HEK293 (cell line): ENCODE measurements at regions not wholly inside any gene's neighbourhood (a gene's known extent, or its start where the extent isn't known, plus 50 kb on each side); places are given as distances from the start of the nearest gene placed in this dataset.
A peak's percentile ranks its signal among the peaks of the same experiment; 100 is the strongest.

Source experiments
- CTCF ChIA-PET: fragments of 350-600 bp; formaldehyde crosslinking; extraction: SDS; loops from one replicate; lab custom pipeline; 2021; ENCODE audit warnings: antibody characterized with exemption; lab: Yijun Ruan, JAX
- POLR2A ChIA-PET: fragments of 300-600 bp; formaldehyde crosslinking; extraction: SDS; loops from one replicate; lab custom pipeline; 2020; ENCODE audit warnings: antibody characterized with exemption, inconsistent platforms; lab: Yijun Ruan, JAX
- H3K27ac ChIP-seq: fragments of 200-500 bp; sonication (Bioruptor generic); 2 replicates; pipeline ENCODE4 v1.5.1; 2014; ENCODE audit warnings: low read depth, low read length, control low read depth, inconsistent platforms; ENCODE audit errors: extremely low read depth
- H3K36me3 ChIP-seq, 2 experiments: fragments of 200-500 bp in 1 of 2; sonication (Bioruptor generic) in 1 of 2; 1 replicate in 1 of 2; 2 replicates in 1 of 2; pipeline ENCODE4 v1.5.1; 2014 to 2017; ENCODE audit warnings: inconsistent platforms in 2 of 2, low read length in 2 of 2; ENCODE audit not compliant: control insufficient read depth in 2 of 2, insufficient read depth in 1 of 2
- H3K4me1 ChIP-seq: fragments of 200-500 bp; sonication (Bioruptor generic); 2 replicates; pipeline ENCODE4 v1.5.1; 2014; ENCODE audit warnings: mild to moderate bottlenecking, low read length, inconsistent platforms; ENCODE audit not compliant: control insufficient read depth, insufficient read depth
- H3K4me3 ChIP-seq: 2 replicates; pipeline ENCODE4 v1.5.1; 2011; ENCODE audit warnings: low read depth, mild to moderate bottlenecking, control low read depth, low read length, moderate library complexity
- H3K9me3 ChIP-seq: fragments of 200-500 bp; sonication (Bioruptor generic); 2 replicates; pipeline ENCODE4 v1.5.1; 2014; ENCODE audit warnings: low read depth, low read length, inconsistent platforms; ENCODE audit not compliant: control insufficient read depth, insufficient read depth
- KLF1 ChIP-seq: fragments of 450-650 bp; formaldehyde crosslinking; IDR thresholded peaks from 2 replicates; pipeline ENCODE4 v1.5.1; 2016; ENCODE audit warnings: missing biosample characterization, missing genetic modification characterization
- KLF10 ChIP-seq: fragments of 450-650 bp; IDR thresholded peaks from 2 replicates; pipeline ENCODE4 v1.5.1; 2018; ENCODE audit warnings: missing biosample characterization, mild to moderate bottlenecking, missing genetic modification characterization
- KLF7 ChIP-seq: fragments of 450-650 bp; formaldehyde crosslinking; IDR thresholded peaks from 2 replicates; pipeline ENCODE4 v1.5.1; 2016; ENCODE audit warnings: missing biosample characterization, missing genetic modification characterization, borderline replicate concordance
- REPIN1 ChIP-seq: fragments of 450-650 bp; formaldehyde crosslinking; IDR thresholded peaks from 2 replicates; pipeline ENCODE4 v1.5.1; 2017; ENCODE audit warnings: missing biosample characterization, missing genetic modification characterization, low read depth
- SETDB1 ChIP-seq: IDR thresholded peaks from one replicate; pipeline ENCODE4 v1.6.1; 2017; ENCODE audit warnings: mild to moderate bottlenecking, low read length, moderate library complexity, mixed read lengths; ENCODE audit not compliant: insufficient read length
- TRIM28 ChIP-seq: IDR thresholded peaks from 2 replicates; pipeline ENCODE4 v1.6.1; 2011; ENCODE audit warnings: low read length, control low read depth, borderline replicate concordance
- ZBTB48 ChIP-seq: fragments of 450-650 bp; formaldehyde crosslinking; IDR thresholded peaks from 2 replicates; pipeline ENCODE4 v1.5.1; 2016; ENCODE audit warnings: missing biosample characterization, missing genetic modification characterization
- ZNF174 ChIP-seq: fragments of 450-650 bp; formaldehyde crosslinking; IDR thresholded peaks from 2 replicates; pipeline ENCODE4 v1.5.0; 2017; ENCODE audit warnings: missing biosample characterization, mild to moderate bottlenecking, missing genetic modification characterization
- ZNF239 ChIP-seq: fragments of 450-650 bp; formaldehyde crosslinking; IDR thresholded peaks from 2 replicates; pipeline ENCODE4 v1.5.1; 2016; ENCODE audit warnings: missing biosample characterization, missing genetic modification characterization
- ZNF341 ChIP-seq: fragments of 450-650 bp; formaldehyde crosslinking; IDR thresholded peaks from 2 replicates; pipeline ENCODE4; 2016; ENCODE audit warnings: low read depth, missing biosample characterization, missing genetic modification characterization
- ZNF585B ChIP-seq: fragments of 450-650 bp; formaldehyde crosslinking; IDR thresholded peaks from 2 replicates; pipeline ENCODE4 v1.5.1; 2016; ENCODE audit warnings: missing biosample characterization, missing genetic modification characterization
- ZNF658 ChIP-seq: fragments of 450-650 bp; formaldehyde crosslinking; IDR thresholded peaks from 2 replicates; pipeline ENCODE4; 2016; ENCODE audit warnings: missing biosample characterization, missing genetic modification characterization
- ZNF664 ChIP-seq: fragments of 450-650 bp; formaldehyde crosslinking; IDR thresholded peaks from 2 replicates; pipeline ENCODE4 v1.5.1; 2016; ENCODE audit warnings: missing biosample characterization, missing genetic modification characterization
- ZNF670 ChIP-seq: fragments of 450-650 bp; formaldehyde crosslinking; IDR thresholded peaks from 2 replicates; pipeline ENCODE4 v1.5.1; 2016; ENCODE audit warnings: missing biosample characterization, missing genetic modification characterization, low read depth
- ZNF843 ChIP-seq: fragments of 450-650 bp; formaldehyde crosslinking; IDR thresholded peaks from 2 replicates; pipeline ENCODE4 v1.5.1; 2016; ENCODE audit warnings: missing biosample characterization, missing genetic modification characterization
- TF ChIP-seq, protein P1 (sequence below): fragments of 450-650 bp; formaldehyde crosslinking; IDR thresholded peaks from 2 replicates; pipeline ENCODE4 v1.5.1; 2017; ENCODE audit warnings: missing biosample characterization, missing genetic modification characterization
- TF ChIP-seq, protein P2 (sequence below): sonication (generic); formaldehyde crosslinking; IDR thresholded peaks from 2 replicates; pipeline ENCODE4 v1.8.1; 2022; ENCODE audit warnings: mild to moderate bottlenecking, moderate library complexity, missing genetic modification reagents
- TF ChIP-seq, protein P3 (sequence below): fragments of 450-650 bp; formaldehyde crosslinking; IDR thresholded peaks from 2 replicates; pipeline ENCODE4 v1.5.1; 2016; ENCODE audit warnings: missing biosample characterization, missing genetic modification characterization

DNA sequence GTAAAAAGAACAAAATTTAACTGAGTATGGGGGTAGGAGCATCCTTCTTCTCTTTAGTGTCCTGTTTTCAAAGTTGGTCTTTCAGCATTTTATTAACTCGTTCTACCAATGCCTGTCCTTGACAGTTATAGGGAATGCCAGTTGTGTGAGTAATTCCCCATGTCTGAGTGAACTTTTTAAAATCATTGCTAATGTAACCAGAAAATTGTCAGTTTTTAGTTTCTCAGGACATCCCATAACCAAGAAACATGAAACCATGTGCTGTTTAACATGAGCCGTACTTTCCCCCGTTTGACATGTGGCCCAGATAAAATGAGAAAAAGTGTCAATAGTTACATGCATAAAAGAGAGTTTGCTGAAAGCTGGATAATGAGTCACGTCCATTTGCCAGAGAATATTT lies 71.4 kb upstream of the ARL4D start:
- Histone ChIP-seq H3K27ac (no peak overlapping the region), H3K36me3 (no peaks in the 10 kb centered on the region), H3K4me3 (no peak overlapping the region), H3K4me1 (no peaks in the 10 kb centered on the region), H3K9me3 (no peaks in the 10 kb centered on the region)
- TF ChIP-seq ZNF239 = no peak
- TF ChIP-seq, protein P1, sequence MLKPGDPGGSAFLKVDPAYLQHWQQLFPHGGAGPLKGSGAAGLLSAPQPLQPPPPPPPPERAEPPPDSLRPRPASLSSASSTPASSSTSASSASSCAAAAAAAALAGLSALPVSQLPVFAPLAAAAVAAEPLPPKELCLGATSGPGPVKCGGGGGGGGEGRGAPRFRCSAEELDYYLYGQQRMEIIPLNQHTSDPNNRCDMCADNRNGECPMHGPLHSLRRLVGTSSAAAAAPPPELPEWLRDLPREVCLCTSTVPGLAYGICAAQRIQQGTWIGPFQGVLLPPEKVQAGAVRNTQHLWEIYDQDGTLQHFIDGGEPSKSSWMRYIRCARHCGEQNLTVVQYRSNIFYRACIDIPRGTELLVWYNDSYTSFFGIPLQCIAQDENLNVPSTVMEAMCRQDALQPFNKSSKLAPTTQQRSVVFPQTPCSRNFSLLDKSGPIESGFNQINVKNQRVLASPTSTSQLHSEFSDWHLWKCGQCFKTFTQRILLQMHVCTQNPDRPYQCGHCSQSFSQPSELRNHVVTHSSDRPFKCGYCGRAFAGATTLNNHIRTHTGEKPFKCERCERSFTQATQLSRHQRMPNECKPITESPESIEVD (tag by site-specific recombination) = peak; percentile 67
- CTCF ChIA-PET = no interaction called here
- POLR2A ChIA-PET = interaction anchor here (0.6 kb wide), 1 partner anchor 13 kb away, joined by 5 read pairs; no protein-coding TSS in a partner anchor

DNA sequence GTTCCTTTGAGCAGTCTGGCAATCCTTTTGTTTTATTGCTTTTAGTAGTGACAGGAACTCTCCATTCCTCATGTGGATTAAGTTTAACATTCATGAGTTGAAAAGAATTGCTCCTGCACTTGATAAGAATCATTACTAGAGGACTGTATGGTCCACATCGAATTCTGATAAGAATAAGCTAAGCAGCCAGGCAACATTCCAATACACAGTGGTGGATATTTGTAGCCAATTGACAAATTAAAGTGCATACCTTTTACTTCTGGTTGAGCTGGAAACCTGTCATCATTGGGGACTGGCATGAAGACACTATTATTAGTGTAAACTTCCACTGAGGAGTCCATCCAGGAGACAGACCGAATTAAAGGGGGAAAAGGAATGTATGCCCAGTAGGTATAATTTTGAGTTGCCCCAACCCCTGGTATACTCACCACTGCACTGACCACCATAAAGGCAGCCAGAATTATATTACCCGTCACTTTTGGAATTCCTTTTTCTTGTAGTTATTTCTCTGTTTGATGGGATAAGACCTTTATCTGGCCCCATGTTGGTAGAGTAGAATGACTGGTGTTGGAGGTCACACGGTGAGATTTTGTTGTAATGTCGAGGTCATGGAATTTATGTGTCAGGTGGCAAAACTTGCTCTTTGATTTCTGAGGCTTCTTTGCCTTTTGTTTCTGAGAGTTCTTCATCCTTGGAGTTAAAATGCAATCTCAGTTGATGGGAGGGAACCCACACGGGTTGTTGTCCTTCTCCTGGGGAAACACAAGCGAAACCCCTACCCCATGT lies 72.1 kb upstream of the ARL4D start:
- Histone ChIP-seq H3K4me3 (no peak overlapping the region), H3K4me1 (no peaks in the 10 kb centered on the region), H3K27ac (no peak overlapping the region), H3K36me3 (no peaks in the 10 kb centered on the region), H3K9me3 (no peaks in the 10 kb centered on the region)
- ChIA-PET CTCF (interaction anchor here (0.9 to 1.3 kb wide), 3 partner anchors 8 to 30 kb away, joined by 3 to 5 read pairs (median 5); no protein-coding TSS in a partner anchor), POLR2A (interaction anchor here (1.3 kb wide), 1 partner anchor 41 kb away, joined by 5 read pairs; no protein-coding TSS in a partner anchor)
- no peak for TF ChIP-seq KLF1 (tag by site-specific recombination)
- TF ChIP-seq ZNF843 (tag by site-specific recombination) = no peak
- TF ChIP-seq, protein P2, sequence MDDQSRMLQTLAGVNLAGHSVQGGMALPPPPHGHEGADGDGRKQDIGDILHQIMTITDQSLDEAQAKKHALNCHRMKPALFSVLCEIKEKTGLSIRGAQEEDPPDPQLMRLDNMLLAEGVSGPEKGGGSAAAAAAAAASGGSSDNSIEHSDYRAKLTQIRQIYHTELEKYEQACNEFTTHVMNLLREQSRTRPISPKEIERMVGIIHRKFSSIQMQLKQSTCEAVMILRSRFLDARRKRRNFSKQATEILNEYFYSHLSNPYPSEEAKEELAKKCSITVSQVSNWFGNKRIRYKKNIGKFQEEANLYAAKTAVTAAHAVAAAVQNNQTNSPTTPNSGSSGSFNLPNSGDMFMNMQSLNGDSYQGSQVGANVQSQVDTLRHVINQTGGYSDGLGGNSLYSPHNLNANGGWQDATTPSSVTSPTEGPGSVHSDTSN (CRISPR knock-in tag) = no peak
- no peak for TF ChIP-seq ZNF670 (tag by site-specific recombination)
- TF ChIP-seq REPIN1 (tag by site-specific recombination) = no peak

DNA sequence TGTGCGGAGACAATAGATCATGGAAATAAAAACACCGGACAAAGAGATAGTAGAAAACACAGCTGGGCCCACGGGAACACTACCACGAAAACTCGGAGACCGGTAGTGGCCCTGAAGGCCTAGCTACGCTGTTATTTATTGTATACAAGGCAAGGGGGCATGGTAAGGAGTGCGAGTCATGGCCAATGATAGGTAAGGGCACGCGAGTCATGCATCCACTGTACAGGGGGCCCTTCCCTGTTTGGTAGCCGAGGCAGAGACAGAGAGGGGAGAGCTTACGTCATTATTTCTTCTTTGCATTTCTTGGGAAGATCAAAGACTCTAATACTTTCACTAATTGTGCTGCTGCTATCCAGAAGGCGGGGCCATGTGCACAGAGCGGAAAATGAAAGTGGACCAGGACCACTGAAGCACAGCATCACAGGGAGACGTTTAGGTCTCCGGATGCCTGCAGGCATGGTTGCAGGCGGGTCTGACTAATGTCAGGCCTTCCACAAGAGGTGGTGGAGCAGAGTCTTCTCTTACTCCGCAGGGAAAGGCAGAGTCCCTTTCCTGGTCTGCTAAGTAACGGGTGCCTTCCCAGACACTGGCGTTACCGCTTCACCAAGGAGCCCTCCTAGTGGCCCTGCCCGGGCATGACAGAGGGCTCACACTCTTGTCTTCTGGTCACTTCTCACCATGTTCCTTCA lies 74.4 kb upstream of the ARL4D start:
- Histone ChIP-seq H3K27ac (no peak overlapping the region), H3K4me1 (no peaks in the 10 kb centered on the region), H3K4me3 (no peak overlapping the region), H3K36me3 (no peaks in the 10 kb centered on the region), H3K9me3 (no peaks in the 10 kb centered on the region)
- CTCF ChIA-PET = interaction anchor here (0.6 to 1.5 kb wide), 5 partner anchors 9 to 560 kb away, joined by 3 to 6 read pairs (median 4); no protein-coding TSS in a partner anchor
- TF ChIP-seq ZNF174 = no peak
- peak; percentile 20; the same call in 1 of the 2 replicates for TF ChIP-seq ZNF664 (tag by site-specific recombination)
- POLR2A ChIA-PET = no interaction called here

DNA sequence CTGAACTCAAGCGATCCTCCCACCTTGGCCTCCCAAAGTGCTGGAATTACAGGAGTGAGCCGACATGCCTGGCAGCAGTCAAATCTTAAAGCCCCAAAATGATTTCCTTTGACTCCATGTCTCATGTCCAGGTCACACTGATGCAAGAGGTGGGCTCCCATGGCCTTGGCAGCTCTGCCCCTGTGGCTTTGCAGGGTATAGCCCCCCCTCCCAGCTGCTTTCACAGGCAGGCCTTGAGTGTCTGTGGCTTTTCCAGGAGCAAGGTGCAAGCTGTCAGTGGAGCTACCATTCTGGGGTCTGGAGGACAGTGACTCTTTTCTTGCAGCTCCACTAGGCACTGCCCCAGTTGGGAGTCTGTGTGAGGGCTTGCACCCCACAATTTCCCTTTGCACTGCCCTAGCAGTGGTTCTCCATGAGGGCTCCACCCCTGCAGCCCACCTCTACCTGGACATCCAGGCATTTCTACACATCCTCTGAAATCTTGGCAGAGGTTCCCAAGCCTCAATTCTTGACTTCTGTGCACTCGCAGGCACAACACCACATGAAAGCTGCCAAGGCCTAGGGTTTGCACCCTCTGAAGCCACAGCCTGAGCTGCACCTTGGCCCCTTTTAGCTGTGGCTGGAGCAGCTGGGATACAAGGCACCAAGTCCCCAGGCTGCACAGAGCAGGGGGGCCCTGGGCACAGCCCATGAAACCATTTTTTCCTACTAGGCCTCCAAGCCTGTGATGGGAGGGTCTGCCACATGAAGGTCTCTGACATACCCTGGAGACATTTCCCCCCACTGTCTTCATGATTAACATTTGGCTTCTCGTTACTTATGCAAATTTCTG lies 79.3 kb upstream of the ARL4D start:
- Histone ChIP-seq H3K4me1 (no peaks in the 10 kb centered on the region), H3K9me3 (no peaks in the 10 kb centered on the region), H3K27ac (no peak overlapping the region), H3K4me3 (no peak overlapping the region), H3K36me3 (no peaks in the 10 kb centered on the region)
- ChIA-PET CTCF (interaction anchor here (0.7 to 1.3 kb wide), 2 partner anchors 10 to 93 kb away, joined by 3 to 4 read pairs; no protein-coding TSS in a partner anchor), POLR2A (interaction anchor here (0.6 to 0.7 kb wide), 3 partner anchors 106 to 565 kb away, joined by 3 to 4 read pairs (median 3); no protein-coding TSS in a partner anchor)
- TF ChIP-seq ZNF341 (tag by site-specific recombination) = 0 out of 2 replicates have a peak, but pooled peaks have one; percentile 17
- peak; percentile 95; the same call in 1 of the 2 replicates for TF ChIP-seq TRIM28
- TF ChIP-seq ZNF658 (tag by site-specific recombination) = no peak
- TF ChIP-seq KLF10 (tag by site-specific recombination) = no peak
- peak; percentile 100 for TF ChIP-seq ZNF585B (tag by site-specific recombination)
- peak; percentile 95 for TF ChIP-seq SETDB1
- no peak for TF ChIP-seq KLF7 (tag by site-specific recombination)
- no peak for TF ChIP-seq ZBTB48 (tag by site-specific recombination)
- TF ChIP-seq, protein P3, sequence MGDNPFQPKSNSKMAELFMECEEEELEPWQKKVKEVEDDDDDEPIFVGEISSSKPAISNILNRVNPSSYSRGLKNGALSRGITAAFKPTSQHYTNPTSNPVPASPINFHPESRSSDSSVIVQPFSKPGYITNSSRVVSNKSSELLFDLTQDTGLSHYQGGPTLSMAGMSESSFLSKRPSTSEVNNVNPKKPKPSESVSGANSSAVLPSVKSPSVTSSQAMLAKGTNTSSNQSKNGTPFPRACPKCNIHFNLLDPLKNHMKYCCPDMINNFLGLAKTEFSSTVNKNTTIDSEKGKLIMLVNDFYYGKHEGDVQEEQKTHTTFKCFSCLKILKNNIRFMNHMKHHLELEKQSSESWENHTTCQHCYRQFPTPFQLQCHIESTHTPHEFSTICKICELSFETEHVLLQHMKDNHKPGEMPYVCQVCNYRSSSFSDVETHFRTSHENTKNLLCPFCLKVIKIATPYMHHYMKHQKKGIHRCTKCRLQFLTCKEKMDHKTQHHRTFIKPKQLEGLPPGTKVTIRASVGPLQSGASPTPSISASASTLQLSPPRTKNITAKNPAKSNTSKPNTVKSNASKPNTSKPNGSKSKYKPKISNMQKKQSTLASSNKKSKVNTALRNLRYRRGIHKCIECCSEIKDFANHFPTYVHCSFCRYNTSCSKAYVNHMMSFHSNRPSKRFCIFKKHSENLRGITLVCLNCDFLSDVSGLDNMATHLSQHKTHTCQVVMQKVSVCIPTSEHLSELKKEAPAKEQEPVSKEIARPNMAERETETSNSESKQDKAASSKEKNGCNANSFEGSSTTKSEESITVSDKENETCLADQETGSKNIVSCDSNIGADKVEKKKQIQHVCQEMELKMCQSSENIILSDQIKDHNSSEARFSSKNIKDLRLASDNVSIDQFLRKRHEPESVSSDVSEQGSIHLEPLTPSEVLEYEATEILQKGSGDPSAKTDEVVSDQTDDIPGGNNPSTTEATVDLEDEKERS (tag by site-specific recombination) = 0 out of 2 replicates have a peak, but pooled peaks have one; percentile 10
